GM12878 (cell line): ENCODE measurements at regions not wholly inside any gene's neighbourhood (a gene's known extent, or its start where the extent isn't known, plus 50 kb on each side); places are given as distances from the start of the nearest gene placed in this dataset.

Experiments used
- CBX5 ChIP-seq: sonication (generic); IDR thresholded peaks from 2 replicates; pipeline ENCODE4 v1.6.1; 2016; ENCODE audit warnings: low read depth, moderate library complexity, mild to moderate bottlenecking, inconsistent platforms
- CREB1 ChIP-seq: IDR thresholded peaks from 2 replicates; pipeline ENCODE4 v1.6.1; 2012; ENCODE audit warnings: low read depth, mild to moderate bottlenecking, inconsistent platforms
- IKZF1 ChIP-seq: fragments of 450-650 bp; conservative IDR thresholded peaks from 2 replicates; pipeline ENCODE4 v1.6.1; 2017; ENCODE audit warnings: antibody characterized with exemption, mild to moderate bottlenecking
- KDM1A ChIP-seq: fragments of 200-600 bp; sonication (generic); IDR thresholded peaks from 2 replicates; pipeline ENCODE4 v1.6.1; 2016; ENCODE audit warnings: borderline replicate concordance
- MYC ChIP-seq: IDR thresholded peaks from 2 replicates; pipeline ENCODE4 v1.6.1; 2011; ENCODE audit warnings: mild to moderate bottlenecking, low read length, moderate library complexity, inconsistent platforms; ENCODE audit not compliant: insufficient read depth, insufficient replicate concordance, insufficient read length, severe bottlenecking
- POLR2A ChIP-seq: IDR thresholded peaks from 2 replicates; pipeline ENCODE4 v1.6.1; 2011; ENCODE audit warnings: low read depth, mild to moderate bottlenecking, low read length
- POLR2AphosphoS5 ChIP-seq: IDR thresholded peaks from 2 replicates; pipeline ENCODE4 v1.6.1; 2011; ENCODE audit warnings: mild to moderate bottlenecking, low read length, inconsistent platforms
- SMC3 ChIP-seq: IDR thresholded peaks from 2 replicates; pipeline ENCODE4 v1.6.1; 2011; ENCODE audit warnings: low read length, improper control_type of control experiment, borderline replicate concordance
- SP1 ChIP-seq: IDR thresholded peaks from one replicate; pipeline ENCODE4 v1.6.1; 2011; ENCODE audit warnings: low read depth, low read length
- YBX1 ChIP-seq: fragments of 450-650 bp; IDR thresholded peaks from 2 replicates; pipeline ENCODE4 v1.6.1; 2016; ENCODE audit warnings: antibody characterized with exemption
- ZNF274 ChIP-seq: IDR thresholded peaks from one replicate; pipeline ENCODE4 v1.8.0; 2011; ENCODE audit not compliant: insufficient read length, insufficient read depth
- TF ChIP-seq, protein P1 (sequence below), 3 experiments: IDR thresholded peaks in 2 of 3; conservative IDR thresholded peaks in 1 of 3; 2 replicates each; pipeline ENCODE4 v1.5.1; 2011; ENCODE audit warnings: low read depth in 3 of 3, low read length in 3 of 3, mild to moderate bottlenecking in 3 of 3, control low read depth in 2 of 3, moderate library complexity in 2 of 3, inconsistent platforms in 1 of 3, mixed read lengths in 1 of 3; ENCODE audit not compliant: control insufficient read depth in 2 of 3, insufficient read depth in 1 of 3; ENCODE audit errors: extremely low read depth in 1 of 3
- TF ChIP-seq, protein P2 (sequence below): IDR thresholded peaks from 2 replicates; pipeline ENCODE4 v1.6.1; 2011; ENCODE audit warnings: low read depth, low read length, improper control_type of control experiment, borderline replicate concordance

DNA sequence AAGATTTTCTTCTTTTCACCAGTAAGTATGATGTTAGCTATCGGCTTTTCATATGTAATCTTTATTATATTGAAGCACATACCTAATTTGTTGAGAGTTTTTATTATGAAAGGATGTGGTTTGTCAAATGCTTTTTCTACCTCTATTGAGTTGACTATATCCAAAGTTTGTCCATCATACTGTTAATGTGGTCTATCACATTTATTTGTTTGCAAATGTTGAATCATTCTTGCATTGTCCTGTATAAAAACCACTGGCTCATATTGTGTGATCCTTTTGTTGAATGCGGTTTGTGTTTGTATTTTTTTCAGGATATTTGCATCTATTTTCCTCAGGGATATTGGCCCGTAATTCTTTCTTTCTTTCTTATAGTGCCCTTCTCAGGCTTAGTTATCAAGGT, 675.5 kb downstream of the NUP35 start:
- TF ChIP-seq YBX1 (no peak), KDM1A (no peak), POLR2A (no peak), POLR2AphosphoS5 (no peak), CREB1 (no peak), ZNF274 (no peak), MYC (no peak), CBX5 (no peak), SP1 (no peak), IKZF1 (no peak), SMC3 (no peak)
- TF ChIP-seq, protein P1, sequence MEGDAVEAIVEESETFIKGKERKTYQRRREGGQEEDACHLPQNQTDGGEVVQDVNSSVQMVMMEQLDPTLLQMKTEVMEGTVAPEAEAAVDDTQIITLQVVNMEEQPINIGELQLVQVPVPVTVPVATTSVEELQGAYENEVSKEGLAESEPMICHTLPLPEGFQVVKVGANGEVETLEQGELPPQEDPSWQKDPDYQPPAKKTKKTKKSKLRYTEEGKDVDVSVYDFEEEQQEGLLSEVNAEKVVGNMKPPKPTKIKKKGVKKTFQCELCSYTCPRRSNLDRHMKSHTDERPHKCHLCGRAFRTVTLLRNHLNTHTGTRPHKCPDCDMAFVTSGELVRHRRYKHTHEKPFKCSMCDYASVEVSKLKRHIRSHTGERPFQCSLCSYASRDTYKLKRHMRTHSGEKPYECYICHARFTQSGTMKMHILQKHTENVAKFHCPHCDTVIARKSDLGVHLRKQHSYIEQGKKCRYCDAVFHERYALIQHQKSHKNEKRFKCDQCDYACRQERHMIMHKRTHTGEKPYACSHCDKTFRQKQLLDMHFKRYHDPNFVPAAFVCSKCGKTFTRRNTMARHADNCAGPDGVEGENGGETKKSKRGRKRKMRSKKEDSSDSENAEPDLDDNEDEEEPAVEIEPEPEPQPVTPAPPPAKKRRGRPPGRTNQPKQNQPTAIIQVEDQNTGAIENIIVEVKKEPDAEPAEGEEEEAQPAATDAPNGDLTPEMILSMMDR (IDR thresholded peaks at IDR 0.05 in 2 of 3, conservative IDR thresholded peaks at IDR 0.05 in 1 of 3; ENCODE audit: control insufficient read depth in 2 of 3, extremely low read depth in 1 of 3, insufficient read depth in 1 of 3, low read depth in 3 of 3, low read length in 3 of 3), result no peak
- TF ChIP-seq, protein P2, sequence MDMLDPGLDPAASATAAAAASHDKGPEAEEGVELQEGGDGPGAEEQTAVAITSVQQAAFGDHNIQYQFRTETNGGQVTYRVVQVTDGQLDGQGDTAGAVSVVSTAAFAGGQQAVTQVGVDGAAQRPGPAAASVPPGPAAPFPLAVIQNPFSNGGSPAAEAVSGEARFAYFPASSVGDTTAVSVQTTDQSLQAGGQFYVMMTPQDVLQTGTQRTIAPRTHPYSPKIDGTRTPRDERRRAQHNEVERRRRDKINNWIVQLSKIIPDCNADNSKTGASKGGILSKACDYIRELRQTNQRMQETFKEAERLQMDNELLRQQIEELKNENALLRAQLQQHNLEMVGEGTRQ, result no peak
